Common myeloid progenitor, CD34-positive (primary cell): ENCODE measurements at regions not wholly inside any gene's neighbourhood (a gene's known extent, or its start where the extent isn't known, plus 50 kb on each side); places are given as distances from the start of the nearest gene placed in this dataset.

Source experiments
- CTCF ChIA-PET: fragments of 350-600 bp; sonication (Branson Sonifier 250); formaldehyde crosslinking; loops from one replicate; lab custom pipeline; 2021; ENCODE audit warnings: antibody characterized with exemption; lab: Charles Lee
- POLR2A ChIA-PET: fragments of 350-600 bp; sonication (Branson Sonifier 250); formaldehyde crosslinking; loops from one replicate; lab custom pipeline; 2021; ENCODE audit warnings: antibody characterized with exemption; lab: Charles Lee
- DNase-seq, 3 donors: peaks; one replicate each; pipeline versions ENCODE4 v3.0.0 to v3.0.0-alpha.2; 2013
- H3K27ac ChIP-seq, 2 experiments: 1 replicate in 1 of 2; 2 replicates in 1 of 2; pipeline ENCODE4 v1.7.0; 2013; ENCODE audit warnings: inconsistent platforms in 2 of 2, low read length in 2 of 2, mild to moderate bottlenecking in 2 of 2, low read depth in 1 of 2, moderate library complexity in 1 of 2; ENCODE audit not compliant: severe bottlenecking in 2 of 2, insufficient read depth in 1 of 2, poor library complexity in 1 of 2
- H3K27me3 ChIP-seq, 5 experiments: replicated peaks in 2 of 5; 1 replicate in 3 of 5; 2 replicates in 2 of 5; pipeline versions ENCODE4 v1.6.1 to v1.7.0; 2013; ENCODE audit warnings: low read length in 4 of 5, mild to moderate bottlenecking in 2 of 5, moderate library complexity in 2 of 5, inconsistent platforms in 1 of 5; ENCODE audit not compliant: insufficient read depth in 5 of 5, control insufficient read depth in 4 of 5
- H3K36me3 ChIP-seq, 4 experiments: 1 replicate in 2 of 4; 2 replicates in 2 of 4; pipeline versions ENCODE4 v1.6.1 to v1.7.0; 2013; ENCODE audit warnings: low read length in 3 of 4, control low read depth in 1 of 4, mild to moderate bottlenecking in 1 of 4; ENCODE audit not compliant: control insufficient read depth in 4 of 4, insufficient read depth in 4 of 4
- H3K4me1 ChIP-seq, 4 experiments: 1 replicate in 3 of 4; 2 replicates in 1 of 4; pipeline versions ENCODE4 v1.6.1 to v1.7.1; 2013; ENCODE audit warnings: low read length in 3 of 4, mild to moderate bottlenecking in 3 of 4, control low read depth in 1 of 4, inconsistent platforms in 1 of 4, moderate library complexity in 1 of 4; ENCODE audit not compliant: control insufficient read depth in 4 of 4, insufficient read depth in 4 of 4; ENCODE audit errors: control extremely low read depth in 1 of 4
- H3K4me3 ChIP-seq, 7 experiments: 1 replicate in 4 of 7; 2 replicates in 3 of 7; pipeline versions ENCODE4 v1.5.1 to v1.7.0; 2013; ENCODE audit warnings: mild to moderate bottlenecking in 7 of 7, low read length in 6 of 7, moderate library complexity in 6 of 7, inconsistent platforms in 2 of 7, low read depth in 2 of 7, control low read depth in 1 of 7; ENCODE audit not compliant: insufficient read depth in 4 of 7, control insufficient read depth in 1 of 7; ENCODE audit errors: extremely low read depth in 1 of 7
- H3K9me3 ChIP-seq, 5 experiments: 1 replicate in 4 of 5; 2 replicates in 1 of 5; pipeline versions ENCODE4 v1.6.1 to v1.7.1; 2013; ENCODE audit warnings: low read length in 4 of 5, mild to moderate bottlenecking in 2 of 5, inconsistent platforms in 1 of 5, low read depth in 1 of 5, moderate library complexity in 1 of 5; ENCODE audit not compliant: control insufficient read depth in 4 of 5, insufficient read depth in 2 of 5; ENCODE audit errors: control extremely low read depth in 1 of 5
- WGBS: methylation state at CpG from one replicate; pipeline ENCODE4 v1.1.5; 2013; ENCODE audit not compliant: insufficient coverage; 5-methylcytosine and 5-hydroxymethylcytosine counted together

DNA sequence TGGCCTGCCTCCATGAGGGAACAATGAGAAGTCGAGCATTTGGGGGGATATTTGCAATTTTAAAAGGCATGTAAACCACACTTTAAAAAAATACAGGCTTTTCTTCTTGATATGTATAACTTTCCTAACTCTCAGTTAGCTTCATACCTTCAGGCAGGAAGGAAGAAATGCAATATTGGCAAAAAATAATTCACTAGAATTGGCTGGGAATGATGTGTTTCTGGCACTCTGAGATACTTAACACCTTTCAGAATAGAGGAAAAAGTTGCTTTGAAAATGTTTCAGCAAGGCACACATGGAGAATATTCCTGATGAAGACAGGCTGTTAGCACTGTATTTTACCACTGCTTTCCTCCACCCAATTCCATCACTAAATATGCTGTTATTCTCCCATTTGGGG, 747.6 kb downstream of the HDGFL1 start:
- Histone ChIP-seq H3K4me1 (peaks cover 0 to 2% (median 0%) of the 10 kb centered on the region in 4 experiments), H3K4me3 (no peak overlapping the region), H3K27me3 (no peaks in the 10 kb centered on the region), H3K36me3 (no peaks in the 10 kb centered on the region), H3K9me3 (peaks cover 0 to 2% (median 0%) of the 10 kb centered on the region in 5 experiments), H3K27ac (no peak overlapping the region)
- no peak for DNase-seq
- CTCF ChIA-PET = no interaction called here
- POLR2A ChIA-PET = interaction anchor here (0.5 kb wide), 1 partner anchor 41 kb away, joined by 5 read pairs; no protein-coding TSS in a partner anchor
- WGBS = no CpG with 5 or more reads among the region's 1 CpG

DNA sequence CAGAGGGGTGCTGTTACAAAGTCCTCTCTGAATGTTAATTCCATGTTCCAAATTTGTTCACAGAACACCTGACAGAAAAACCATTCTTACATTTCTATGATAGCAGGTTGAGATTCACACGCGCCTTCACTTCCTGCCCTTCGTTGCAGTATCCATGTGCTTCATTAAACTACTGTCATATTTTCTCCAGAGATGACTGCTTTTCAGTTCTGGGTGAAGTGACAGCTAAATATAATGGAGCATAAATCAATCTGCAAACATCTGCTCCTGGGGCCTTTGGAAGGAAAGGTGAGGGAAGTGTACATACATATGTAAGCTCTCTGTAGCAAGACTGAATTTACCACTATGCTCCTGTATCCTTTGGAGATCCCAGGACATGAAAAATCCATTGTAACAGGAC, 750.2 kb downstream of the HDGFL1 start:
- WGBS = no CpG with 5 or more reads among the region's 3 CpGs
- CTCF ChIA-PET = no interaction called here

DNA sequence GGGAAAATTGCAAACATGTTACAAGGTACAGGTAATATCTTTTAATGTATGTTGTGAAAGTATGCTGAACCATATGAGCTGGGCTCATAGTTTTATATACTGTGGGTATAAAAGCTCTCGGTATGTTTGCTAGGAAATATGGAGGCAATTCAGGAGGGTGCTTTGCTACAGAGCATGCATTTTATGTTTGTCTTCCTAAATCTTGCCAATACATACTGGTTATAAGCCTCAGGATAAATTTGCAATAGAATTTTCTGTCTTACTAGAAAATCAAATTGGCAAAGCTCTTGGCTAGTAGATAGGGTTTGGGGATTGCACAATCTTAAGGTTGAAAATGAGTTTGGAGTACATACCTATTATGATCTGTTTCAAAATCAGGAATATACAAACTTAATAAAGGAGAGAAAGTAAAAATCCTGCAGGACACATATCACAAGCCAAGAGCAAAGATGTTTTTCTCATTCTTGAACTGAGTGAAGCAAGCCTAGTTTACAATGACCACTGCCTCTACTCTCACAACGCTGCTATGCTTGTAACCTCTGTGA, 751.2 kb downstream of the HDGFL1 start:
- H3K4me1 ChIP-seq = peaks cover 0 to 2% (median 0%) of the 10 kb centered on the region in 4 experiments
- no peaks in the 10 kb centered on the region for H3K27me3 ChIP-seq
- ChIA-PET POLR2A (no interaction called here), CTCF (no interaction called here)
- no peak overlapping the region for H3K4me3 ChIP-seq
- no peaks in the 10 kb centered on the region for H3K36me3 ChIP-seq
- 100% methylated on average over 2 of the region's 2 CpGs for WGBS
- no peaks in the 10 kb centered on the region for H3K9me3 ChIP-seq
- no peak overlapping the region for H3K27ac ChIP-seq
- DNase-seq = no peak

More for the DNA sequence above, 750.2 kb downstream of the HDGFL1 start:
- H3K36me3 ChIP-seq = no peaks in the 10 kb centered on the region
- no peaks in the 10 kb centered on the region for H3K27me3 ChIP-seq
- DNase-seq = no peak
- no peak overlapping the region for H3K4me3 ChIP-seq
- H3K4me1 ChIP-seq = peaks cover 0 to 2% (median 0%) of the 10 kb centered on the region in 4 experiments
- POLR2A ChIA-PET = no interaction called here
- H3K27ac ChIP-seq = no peak overlapping the region
- no peaks in the 10 kb centered on the region for H3K9me3 ChIP-seq

DNA sequence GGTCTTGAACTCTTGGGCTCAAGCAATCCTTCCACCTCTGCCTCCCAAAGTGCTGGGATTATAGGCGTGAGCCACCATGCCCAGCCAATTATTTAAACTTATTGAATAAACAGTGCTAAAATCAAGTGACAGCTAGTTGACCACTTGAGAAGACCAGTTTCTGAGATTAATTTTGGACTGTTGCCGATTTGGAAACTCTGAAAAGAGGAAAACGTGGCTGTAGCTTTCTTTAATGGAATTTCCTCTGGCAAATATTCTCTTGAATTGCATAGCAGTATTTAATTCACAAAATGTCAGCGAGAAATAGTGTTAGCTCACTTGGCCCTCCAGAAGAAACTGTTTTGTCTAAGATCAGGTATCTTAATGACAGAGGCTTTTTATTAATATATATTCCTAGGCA, 754.5 kb downstream of the HDGFL1 start:
- ChIA-PET POLR2A (no interaction called here), CTCF (no interaction called here)
- DNase-seq = no peak
- 94% methylated on average over 2 of the region's 4 CpGs for WGBS
- Histone ChIP-seq H3K27me3 (no peaks in the 10 kb centered on the region), H3K27ac (no peak overlapping the region), H3K4me1 (no peaks in the 10 kb centered on the region), H3K36me3 (no peaks in the 10 kb centered on the region), H3K4me3 (no peak overlapping the region), H3K9me3 (peaks cover 0 to 2% (median 0%) of the 10 kb centered on the region in 5 experiments)

DNA sequence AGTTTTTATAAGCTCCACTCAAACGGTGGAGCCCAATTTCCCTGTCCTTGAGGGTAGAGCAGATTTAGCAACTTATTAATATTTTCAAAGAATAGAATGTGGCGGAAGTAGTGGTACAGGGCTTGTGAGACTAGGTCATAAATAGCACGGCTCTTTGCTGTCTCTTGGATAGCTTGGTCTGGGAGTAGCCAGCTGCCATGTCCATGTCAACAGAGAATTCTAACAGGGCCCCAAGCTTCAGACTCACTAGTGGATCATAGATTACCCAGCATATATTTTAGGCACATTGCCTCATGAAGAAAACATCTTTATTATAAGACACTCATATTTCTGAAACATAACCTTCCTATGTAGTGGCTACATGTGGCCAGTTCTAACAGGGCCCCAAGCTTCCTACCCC, 755.7 kb downstream of the HDGFL1 start:
- Histone ChIP-seq H3K4me1 (no peaks in the 10 kb centered on the region), H3K27ac (no peak overlapping the region), H3K4me3 (no peak overlapping the region), H3K36me3 (no peaks in the 10 kb centered on the region), H3K9me3 (peaks cover 0 to 2% (median 0%) of the 10 kb centered on the region in 5 experiments), H3K27me3 (no peaks in the 10 kb centered on the region)
- DNase-seq = no peak
- 90% methylated on average over 1 of the region's 3 CpGs for WGBS
- ChIA-PET POLR2A (no interaction called here), CTCF (no interaction called here)

DNA sequence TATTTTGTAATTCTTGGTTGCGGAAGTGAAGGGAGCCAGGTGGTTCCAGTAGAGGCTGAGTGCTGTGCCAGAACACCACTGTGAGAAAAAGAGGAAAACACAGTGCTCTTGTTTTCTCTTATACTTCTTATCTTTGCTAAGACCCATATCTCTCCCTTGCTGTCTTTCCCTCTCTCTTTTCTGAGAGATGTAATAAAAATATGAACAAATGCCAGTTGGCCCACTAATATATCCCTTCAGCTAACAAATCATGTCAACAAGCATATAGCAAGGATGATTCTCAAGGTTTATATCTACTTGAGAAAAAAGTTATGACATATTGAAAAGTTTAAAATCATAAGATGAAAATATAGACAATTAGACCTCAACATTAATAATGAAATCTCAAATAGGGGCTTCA, 758.3 kb downstream of the HDGFL1 start:
- ChIA-PET POLR2A (no interaction called here), CTCF (no interaction called here)
- no CpG with 5 or more reads among the region's 1 CpG for WGBS
- no peaks in the 10 kb centered on the region for H3K4me1 ChIP-seq
- H3K27me3 ChIP-seq = no peaks in the 10 kb centered on the region
- no peak overlapping the region for H3K27ac ChIP-seq
- H3K9me3 ChIP-seq = peaks cover 0 to 2% (median 0%) of the 10 kb centered on the region in 5 experiments
- H3K36me3 ChIP-seq = no peaks in the 10 kb centered on the region
- DNase-seq = no peak
- no peak overlapping the region for H3K4me3 ChIP-seq

DNA sequence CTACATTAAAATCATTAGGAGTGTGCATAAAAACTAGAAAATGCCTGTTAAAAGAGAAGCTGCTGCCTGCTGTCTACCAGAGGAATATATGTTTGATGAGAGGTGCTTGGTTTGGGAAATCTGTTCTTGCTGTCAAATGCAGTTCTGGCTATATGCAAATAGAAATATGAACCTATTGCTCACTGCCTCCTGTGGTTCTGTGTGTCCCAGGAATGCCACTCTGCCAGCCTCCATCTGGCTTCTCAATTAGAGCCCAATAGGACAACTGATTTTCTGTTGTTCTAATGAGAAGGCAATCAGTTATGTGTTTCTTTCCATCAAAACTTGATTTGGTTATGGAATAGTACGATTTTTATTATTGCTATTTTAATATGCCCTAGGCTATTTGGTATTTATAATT, 759.7 kb downstream of the HDGFL1 start:
- WGBS = no CpG with 5 or more reads among the region's 1 CpG
- Histone ChIP-seq H3K27ac (no peak overlapping the region), H3K36me3 (no peaks in the 10 kb centered on the region), H3K9me3 (peaks cover 0 to 2% (median 1%) of the 10 kb centered on the region in 5 experiments), H3K27me3 (no peaks in the 10 kb centered on the region), H3K4me3 (no peak overlapping the region), H3K4me1 (no peaks in the 10 kb centered on the region)
- DNase-seq = no peak
- ChIA-PET POLR2A (no interaction called here), CTCF (no interaction called here)
